K562 (cell line): ENCODE measurements at regions not wholly inside any gene's neighbourhood (a gene's known extent, or its start where the extent isn't known, plus 50 kb on each side); places are given as distances from the start of the nearest gene placed in this dataset.

Experiments
- ATAC-seq: fragments of 200-7000 bp; cut with Tn5 transposase; 3 replicates; pipeline ENCODE4 v1.9.1; 2020; ENCODE audit warnings: moderate library complexity
- BruUV-seq: library from RNA; stranded (reverse); fragments of 400-500 nt; replicated peaks from 2 replicates; lab custom pipeline; 2021; lab: Mats Ljungman, UMichigan
- CTCF ChIA-PET: fragments of 300-600 bp; formaldehyde crosslinking; extraction: SDS; loops from one replicate; lab custom pipeline; 2021; ENCODE audit warnings: low intra/inter-chr PET ratio; lab: Yijun Ruan, JAX
- POLR2A ChIA-PET: fragments of 300-600, 350-650 bp; sonication (Branson Sonifier 250); formaldehyde crosslinking; extraction: SDS; loops from one replicate; lab custom pipeline; 2021; ENCODE audit warnings: antibody characterized with exemption, inconsistent platforms; lab: Yijun Ruan, JAX
- DNase-seq, 4 experiments: peaks; one replicate each; pipeline versions ENCODE4 v3.0.0 to v3.0.0-alpha.2; 2011 to 2018; ENCODE audit warnings: low spot score in 3 of 4, mixed read lengths in 3 of 4; ENCODE audit errors: extremely low read depth in 1 of 4
- FAIRE-seq: peaks from 2 replicates; lab custom pipeline; 2011; peaks lifted over from hg19 to GRCh38; lab: Jason Lieb, UNC
- H2AFZ ChIP-seq: 2 replicates; pipeline ENCODE4 v1.6.0; 2011; ENCODE audit warnings: low read depth, low read length, control low read depth, inconsistent platforms
- H3K27ac ChIP-seq: fragments of 200-600 bp; 3 replicates; pipeline ENCODE4 v1.8.0; 2011; ENCODE audit warnings: low read depth, mild to moderate bottlenecking, control low read depth, inconsistent platforms, low read length, moderate library complexity, mixed read lengths; ENCODE audit errors: extremely low read depth
- H3K27me3 ChIP-seq, 2 experiments: fragments of 300-600 bp in 1 of 2; 2 replicates in 1 of 2; 3 replicates in 1 of 2; pipeline versions ENCODE4 v1.6.0 to v1.8.0; 2011; ENCODE audit warnings: inconsistent platforms in 2 of 2, low read length in 2 of 2, mild to moderate bottlenecking in 1 of 2, mixed read lengths in 1 of 2, moderate library complexity in 1 of 2; ENCODE audit not compliant: control insufficient read depth in 2 of 2, insufficient read depth in 2 of 2
- H3K36me3 ChIP-seq: fragments of 300-600 bp; 3 replicates; pipeline ENCODE4 v1.8.0; 2011; ENCODE audit warnings: mild to moderate bottlenecking, low read length, inconsistent platforms; ENCODE audit not compliant: control insufficient read depth, insufficient read depth
- H3K4me1 ChIP-seq, 2 experiments: fragments of 200-600 bp in 1 of 2; replicated peaks in 1 of 2; 2 replicates in 1 of 2; 3 replicates in 1 of 2; pipeline versions ENCODE4 v1.5.1 to v1.8.0; 2011; ENCODE audit warnings: inconsistent platforms in 2 of 2, low read length in 2 of 2, mild to moderate bottlenecking in 1 of 2, mixed read lengths in 1 of 2, moderate library complexity in 1 of 2; ENCODE audit not compliant: control insufficient read depth in 2 of 2, insufficient read depth in 2 of 2
- H3K4me2 ChIP-seq: 2 replicates; pipeline ENCODE4 v1.6.1; 2011; ENCODE audit warnings: low read length, control low read depth, inconsistent platforms, mixed read lengths; ENCODE audit not compliant: insufficient read depth
- H3K4me3 ChIP-seq: fragments of 200-600 bp; sonication (generic), shearing (Covaris generic); 2 replicates; pipeline ENCODE4 v1.5.1; 2016; ENCODE audit warnings: control low read depth, inconsistent platforms
- H3K79me2 ChIP-seq: fragments of 200-600 bp; 3 replicates; pipeline ENCODE4 v1.8.0; 2011; ENCODE audit warnings: low read length, inconsistent platforms; ENCODE audit not compliant: control insufficient read depth, insufficient read depth
- H3K9ac ChIP-seq, 2 experiments: 2 replicates each; pipeline versions ENCODE4 v1.6.0 to v1.6.1; 2011; ENCODE audit warnings: low read depth in 2 of 2, low read length in 2 of 2, control low read depth in 1 of 2, inconsistent platforms in 1 of 2, mild to moderate bottlenecking in 1 of 2, mixed read lengths in 1 of 2; ENCODE audit not compliant: insufficient read depth in 1 of 2
- H3K9me1 ChIP-seq: one replicate; pipeline ENCODE4 v1.6.0; 2011; ENCODE audit warnings: inconsistent platforms, mild to moderate bottlenecking, low read length, moderate library complexity; ENCODE audit not compliant: control insufficient read depth, insufficient read depth
- H3K9me3 ChIP-seq: replicated peaks from 2 replicates; pipeline ENCODE4 v1.5.1; 2011; ENCODE audit warnings: low read depth, low read length, inconsistent platforms; ENCODE audit not compliant: control insufficient read depth, insufficient read depth
- H4K20me1 ChIP-seq: replicated peaks from 2 replicates; pipeline ENCODE4 v1.6.1; 2011; ENCODE audit warnings: low read length, inconsistent platforms, mixed read lengths; ENCODE audit not compliant: control insufficient read depth, insufficient read depth
- EWSR1 ChIP-seq: fragments of 450-650 bp; IDR thresholded peaks from 2 replicates; pipeline ENCODE4 v1.6.1; 2018; ENCODE audit warnings: borderline replicate concordance, mild to moderate bottlenecking, low read depth, moderate library complexity; ENCODE audit not compliant: partially characterized antibody
- LEF1 ChIP-seq: fragments of 450-650 bp; IDR thresholded peaks from 2 replicates; pipeline ENCODE4 v1.6.1; 2016; ENCODE audit warnings: mild to moderate bottlenecking
- NCOA6 ChIP-seq: fragments of 450-650 bp; IDR thresholded peaks from 2 replicates; pipeline ENCODE4 v1.6.1; 2017; ENCODE audit warnings: mild to moderate bottlenecking
- NFIX ChIP-seq: fragments of 250-450 bp; sonication (Bioruptor Pico); IDR thresholded peaks from 2 replicates; pipeline ENCODE4 v1.4.0; 2020; ENCODE audit warnings: low read depth, mild to moderate bottlenecking, moderate library complexity
- PHB2 ChIP-seq: fragments of 450-650 bp; IDR thresholded peaks from 2 replicates; pipeline ENCODE4 v1.6.1; 2017; ENCODE audit warnings: low read depth
- RUNX1 ChIP-seq: sonication (generic); IDR thresholded peaks from 2 replicates; pipeline ENCODE4 v1.6.1; 2016; ENCODE audit warnings: antibody characterized with exemption, low read depth
- TAF15 ChIP-seq: fragments of 200-400 bp; formaldehyde crosslinking; IDR thresholded peaks from 2 replicates; pipeline ENCODE4 v1.6.1; 2017; ENCODE audit warnings: mild to moderate bottlenecking, low read depth, low read length, moderate library complexity
- WGBS: fragments of 100-300 bp; shearing (Covaris generic); methylation state at CpG from one replicate; pipeline ENCODE4 v1.1.6; 2016; ENCODE audit warnings: low coverage, mixed read lengths; ENCODE audit not compliant: insufficient coverage; ENCODE audit errors: missing lambda C conversion rate; 5-methylcytosine and 5-hydroxymethylcytosine counted together
- in situ Hi-C: fragments of 300-500 bp; cut with MboI; formaldehyde crosslinking; loops from 4 replicates; pipeline ENCODE4 v1.15.0; 2018; ENCODE audit warnings: inconsistent platforms, mixed read lengths
- intact Hi-C: fragments of 100-400 bp; cut with micrococcal nuclease; formaldehyde crosslinking; loops from 2 replicates; pipeline ENCODE4 v1.14.2; 2022
- TF ChIP-seq, protein P1 (sequence below), 2 experiments: fragments of 450-650 bp; conservative IDR thresholded peaks; 2 replicates each; pipeline ENCODE4 v1.6.1; 2017; ENCODE audit warnings: mild to moderate bottlenecking in 2 of 2, moderate library complexity in 2 of 2

DNA sequence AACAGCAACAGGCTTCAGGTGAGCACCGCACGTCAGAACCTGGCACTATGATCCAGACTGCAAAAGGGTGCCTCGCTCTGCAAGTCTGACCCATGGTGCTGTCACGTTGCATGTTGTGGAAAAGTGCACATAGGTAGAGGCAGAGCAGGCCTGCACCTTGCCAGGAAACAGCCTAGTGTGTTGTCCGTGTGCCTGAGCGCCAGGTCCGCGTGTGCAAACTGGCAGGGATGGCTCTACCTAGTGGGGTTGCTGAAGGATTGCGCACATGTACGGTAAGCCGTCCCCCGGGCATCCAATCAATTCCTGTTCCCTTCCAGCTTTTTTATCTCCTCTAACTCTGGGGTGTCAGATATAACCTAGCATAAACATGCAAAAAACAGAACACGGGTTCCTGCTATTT is 219.5 kb downstream of the NXNL2 start:
- CTCF ChIA-PET: no interaction called here
- TF ChIP-seq RUNX1 (no peak), EWSR1 (no peak), TAF15 (no peak), NCOA6 (no peak), PHB2 (no peak), NFIX (CRISPR knock-in tag) (no peak), LEF1 (no peak)
- TF ChIP-seq, protein P1, sequence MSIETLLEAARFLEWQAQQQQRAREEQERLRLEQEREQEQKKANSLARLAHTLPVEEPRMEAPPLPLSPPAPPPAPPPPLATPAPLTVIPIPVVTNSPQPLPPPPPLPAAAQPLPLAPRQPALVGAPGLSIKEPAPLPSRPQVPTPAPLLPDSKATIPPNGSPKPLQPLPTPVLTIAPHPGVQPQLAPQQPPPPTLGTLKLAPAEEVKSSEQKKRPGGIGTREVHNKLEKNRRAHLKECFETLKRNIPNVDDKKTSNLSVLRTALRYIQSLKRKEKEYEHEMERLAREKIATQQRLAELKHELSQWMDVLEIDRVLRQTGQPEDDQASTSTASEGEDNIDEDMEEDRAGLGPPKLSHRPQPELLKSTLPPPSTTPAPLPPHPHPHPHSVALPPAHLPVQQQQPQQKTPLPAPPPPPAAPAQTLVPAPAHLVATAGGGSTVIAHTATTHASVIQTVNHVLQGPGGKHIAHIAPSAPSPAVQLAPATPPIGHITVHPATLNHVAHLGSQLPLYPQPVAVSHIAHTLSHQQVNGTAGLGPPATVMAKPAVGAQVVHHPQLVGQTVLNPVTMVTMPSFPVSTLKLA (conservative IDR thresholded peaks at IDR 0.05): no peak
- TF ChIP-seq, all 486 proteins: peak for 0
- POLR2A ChIA-PET: no interaction called here

More for the DNA sequence above, 219.5 kb downstream of the NXNL2 start:
- FAIRE-seq (no peak), DNase-seq (no peak), ATAC-seq (no peak)
- Histone ChIP-seq H3K9ac (no peak overlapping the region), H3K4me2 (no peak overlapping the region), H3K9me1 (no peaks in the 10 kb centered on the region), H3K4me1 (no peaks in the 10 kb centered on the region; a peak in 1 of 5 replicates), H3K4me3 (no peak overlapping the region), H2AFZ (no peak overlapping the region), H3K9me3 (no peaks in the 10 kb centered on the region), H3K27ac (no peak overlapping the region), H3K36me3 (no peaks in the 10 kb centered on the region), H4K20me1 (no peaks in the 10 kb centered on the region), H3K79me2 (no peaks in the 10 kb centered on the region), H3K27me3 (no peaks in the 10 kb centered on the region)
- no TSS peak for BruUV-seq
- in situ Hi-C loops: no loop called here
- intact Hi-C loops: no loop called here
- WGBS: 64% methylated on average over 12 of the region's 13 CpGs
